ENCODE measurements at regions not wholly inside any gene's neighbourhood (a gene's known extent, or its start where the extent isn't known, plus 50 kb on each side); places are given as distances from the start of the nearest gene placed in this dataset.

GRCh38 chr10:53724581-53724980 lies 952.0 kb upstream of the MBL2 start:
- DNase-seq (ENCODE audit: low read depth) (no peak), FAIRE-seq (no peak)
- H3K27me3 ChIP-seq (ENCODE audit: control insufficient read depth, insufficient read depth, low read length): no peaks in the 10 kb centered on the region
- H3K36me3 ChIP-seq (ENCODE audit: control insufficient read depth, insufficient read depth, low read length): no peaks in the 10 kb centered on the region
- no peak for TF ChIP-seq CTCF (IDR thresholded peaks at IDR 0.05; ENCODE audit: insufficient read depth, low read length, severe bottlenecking)
- no peak overlapping the region for H3K4me3 ChIP-seq (ENCODE audit: low read depth, low read length)

- H3K36me3 ChIP-seq (ENCODE audit: control insufficient read depth, insufficient read depth, low read length): no peaks in the 10 kb centered on the region
- TF ChIP-seq CTCF (IDR thresholded peaks at IDR 0.05; ENCODE audit: insufficient read depth, low read length, severe bottlenecking): no peak
- no peak overlapping the region for H3K4me3 ChIP-seq (ENCODE audit: low read depth, low read length)
- H3K27me3 ChIP-seq (ENCODE audit: control insufficient read depth, insufficient read depth, low read length): no peaks in the 10 kb centered on the region
- DNase-seq (ENCODE audit: low read depth) (no peak), FAIRE-seq (no peak)
These were observed 947.1 kb upstream of the MBL2 start for GRCh38 chr10:53719658-53720057.

- Histone ChIP-seq H3K36me3 (ENCODE audit: control insufficient read depth, insufficient read depth, low read length) (no peaks in the 10 kb centered on the region), H3K27me3 (ENCODE audit: control insufficient read depth, insufficient read depth, low read length) (no peaks in the 10 kb centered on the region), H3K4me3 (ENCODE audit: low read depth, low read length) (no peak overlapping the region)
- FAIRE-seq (no peak), DNase-seq (ENCODE audit: low read depth) (no peak)
- TF ChIP-seq CTCF (IDR thresholded peaks at IDR 0.05; ENCODE audit: insufficient read depth, low read length, severe bottlenecking): no peak
These were observed 943.6 kb upstream of the MBL2 start for GRCh38 chr10:53716156-53716555.

- no peaks in the 10 kb centered on the region for H3K27me3 ChIP-seq (ENCODE audit: control insufficient read depth, insufficient read depth, low read length)
- DNase-seq (ENCODE audit: low read depth): no peak
- no peak overlapping the region for H3K4me3 ChIP-seq (ENCODE audit: low read depth, low read length)
- FAIRE-seq: no peak
- H3K36me3 ChIP-seq (ENCODE audit: control insufficient read depth, insufficient read depth, low read length): no peaks in the 10 kb centered on the region
- no peak for TF ChIP-seq CTCF (IDR thresholded peaks at IDR 0.05; ENCODE audit: insufficient read depth, low read length, severe bottlenecking)
These were observed 940.8 kb upstream of the MBL2 start for GRCh38 chr10:53713431-53713830.

- no peak for TF ChIP-seq CTCF (IDR thresholded peaks at IDR 0.05; ENCODE audit: insufficient read depth, low read length, severe bottlenecking)
- no peaks in the 10 kb centered on the region for H3K27me3 ChIP-seq (ENCODE audit: control insufficient read depth, insufficient read depth, low read length)
- no peaks in the 10 kb centered on the region for H3K36me3 ChIP-seq (ENCODE audit: control insufficient read depth, insufficient read depth, low read length)
- DNase-seq (ENCODE audit: low read depth): no peak
- H3K4me3 ChIP-seq (ENCODE audit: low read depth, low read length): no peak overlapping the region
- no peak for FAIRE-seq
These were observed 929.9 kb upstream of the MBL2 start for GRCh38 chr10:53702489-53702888.

GRCh38 chr10:53701213-53701612 lies 928.6 kb upstream of the MBL2 start:
- H3K4me3 ChIP-seq (ENCODE audit: low read depth, low read length): no peak overlapping the region
- no peak for TF ChIP-seq CTCF (IDR thresholded peaks at IDR 0.05; ENCODE audit: insufficient read depth, low read length, severe bottlenecking)
- FAIRE-seq (no peak), DNase-seq (ENCODE audit: low read depth) (no peak)
- H3K36me3 ChIP-seq (ENCODE audit: control insufficient read depth, insufficient read depth, low read length): no peaks in the 10 kb centered on the region
- H3K27me3 ChIP-seq (ENCODE audit: control insufficient read depth, insufficient read depth, low read length): no peaks in the 10 kb centered on the region
